Thyroid gland (tissue), 4 donors: ENCODE measurements at regions not wholly inside any gene's neighbourhood (a gene's known extent, or its start where the extent isn't known, plus 50 kb on each side); places are given as distances from the start of the nearest gene placed in this dataset.

Experiments used
- DNase-seq, 2 donors: peaks; one replicate each; pipeline ENCODE4 v3.0.0-alpha.2; 2019
- H3K27ac ChIP-seq, 3 donors: fragments of 200-600 bp; sonication (generic); 1 replicate in 2 of 3; 2 replicates in 1 of 3; pipeline ENCODE4 v1.5.1; 2016 to 2019; ENCODE audit warnings: mild to moderate bottlenecking in 1 of 3, moderate library complexity in 1 of 3
- H3K27me3 ChIP-seq: fragments of 200-600 bp; sonication (generic); one replicate; pipeline ENCODE4 v1.5.1; 2019
- H3K36me3 ChIP-seq, 2 donors: fragments of 200-600 bp; sonication (generic); one replicate each; pipeline ENCODE4 v1.5.1; 2016 to 2019
- H3K4me1 ChIP-seq, 2 donors: fragments of 200-600 bp; sonication (generic); one replicate each; pipeline ENCODE4 v1.5.1; 2017 to 2019
- H3K4me3 ChIP-seq, 3 donors: fragments of 200-600 bp; sonication (generic); replicated peaks in 1 of 3; 1 replicate in 2 of 3; 2 replicates in 1 of 3; pipeline ENCODE4 v1.5.1; 2016; ENCODE audit warnings: mild to moderate bottlenecking in 1 of 3
- H3K9me3 ChIP-seq: fragments of 200-600 bp; sonication (generic); one replicate; pipeline ENCODE4 v1.5.1; 2017
- POLR2A ChIP-seq, 2 donors: fragments of 450-650 bp; IDR thresholded peaks; one replicate each; pipeline ENCODE4 v1.6.1; 2017; ENCODE audit warnings: antibody characterized with exemption in 2 of 2, mild to moderate bottlenecking in 2 of 2, moderate library complexity in 1 of 2
- WGBS, 2 donors: methylation state at CpG; one replicate each; pipeline ENCODE4 v1.1.5; 2017; 5-methylcytosine and 5-hydroxymethylcytosine counted together
- intact Hi-C: fragments of 100-400 bp; cut with DNase I; formaldehyde crosslinking; loops from one replicate; pipeline ENCODE4 v1.15.1; 2023
- TF ChIP-seq, protein P1 (sequence below), 6 experiments: fragments of 200-600 bp in 3 of 6; fragments of 450-650 bp in 3 of 6; sonication (generic) in 3 of 6; IDR thresholded peaks; one replicate each; pipeline ENCODE4 v1.5.1; 2016 to 2019; ENCODE audit warnings: antibody characterized with exemption in 6 of 6, mild to moderate bottlenecking in 2 of 6, inconsistent platforms in 1 of 6, moderate library complexity in 1 of 6

DNA sequence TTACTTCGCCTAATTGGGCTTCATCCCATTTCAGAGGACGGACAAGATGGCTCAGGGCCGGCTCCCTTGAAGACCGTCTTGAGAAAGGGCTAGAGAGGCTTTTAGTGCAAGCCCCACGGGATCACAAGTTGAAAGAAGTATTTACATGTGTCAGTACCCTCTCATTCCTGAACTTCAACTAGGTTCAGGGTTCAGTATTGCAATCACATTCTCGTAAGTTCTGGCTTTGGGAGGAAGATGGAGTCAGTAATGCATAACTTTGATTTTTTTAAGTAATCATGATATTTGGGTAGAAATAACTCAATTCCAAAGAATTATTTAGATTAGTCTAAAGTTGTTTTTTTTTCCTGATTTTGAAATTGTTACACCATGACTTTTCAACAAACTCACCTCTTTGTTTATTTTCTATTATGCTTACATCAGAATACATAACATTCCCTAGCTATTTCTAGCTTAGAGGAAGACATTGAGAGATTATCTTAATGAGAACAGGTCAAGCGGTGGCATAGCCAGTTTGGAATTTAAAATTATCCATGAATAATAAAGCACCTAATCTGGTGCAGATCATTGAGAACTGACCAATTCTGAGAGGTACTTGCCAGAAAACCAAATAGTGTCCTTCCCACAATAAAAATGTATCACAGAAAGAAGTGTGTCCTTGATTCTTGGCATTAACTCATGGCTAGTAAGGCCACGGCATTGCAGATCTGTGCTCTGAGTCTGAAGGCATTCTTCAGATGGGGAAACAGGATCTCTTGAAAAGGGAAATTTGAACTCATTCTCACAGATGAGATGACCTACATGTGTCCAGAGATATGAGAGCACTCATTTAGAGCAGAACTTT, 92.1 kb upstream of the BLID start:
- no peaks in the 10 kb centered on the region for H3K27me3 ChIP-seq
- TF ChIP-seq POLR2A (IDR thresholded peaks at IDR 0.05), result no peak
- TF ChIP-seq, protein P1, sequence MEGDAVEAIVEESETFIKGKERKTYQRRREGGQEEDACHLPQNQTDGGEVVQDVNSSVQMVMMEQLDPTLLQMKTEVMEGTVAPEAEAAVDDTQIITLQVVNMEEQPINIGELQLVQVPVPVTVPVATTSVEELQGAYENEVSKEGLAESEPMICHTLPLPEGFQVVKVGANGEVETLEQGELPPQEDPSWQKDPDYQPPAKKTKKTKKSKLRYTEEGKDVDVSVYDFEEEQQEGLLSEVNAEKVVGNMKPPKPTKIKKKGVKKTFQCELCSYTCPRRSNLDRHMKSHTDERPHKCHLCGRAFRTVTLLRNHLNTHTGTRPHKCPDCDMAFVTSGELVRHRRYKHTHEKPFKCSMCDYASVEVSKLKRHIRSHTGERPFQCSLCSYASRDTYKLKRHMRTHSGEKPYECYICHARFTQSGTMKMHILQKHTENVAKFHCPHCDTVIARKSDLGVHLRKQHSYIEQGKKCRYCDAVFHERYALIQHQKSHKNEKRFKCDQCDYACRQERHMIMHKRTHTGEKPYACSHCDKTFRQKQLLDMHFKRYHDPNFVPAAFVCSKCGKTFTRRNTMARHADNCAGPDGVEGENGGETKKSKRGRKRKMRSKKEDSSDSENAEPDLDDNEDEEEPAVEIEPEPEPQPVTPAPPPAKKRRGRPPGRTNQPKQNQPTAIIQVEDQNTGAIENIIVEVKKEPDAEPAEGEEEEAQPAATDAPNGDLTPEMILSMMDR (IDR thresholded peaks at IDR 0.05), result no peak
- H3K4me3 ChIP-seq, result peak overlapping the region in 1 of 3 donors; percentile 1
- H3K27ac ChIP-seq, result peak overlapping the region; percentile 81 to 93 (median 88)
- intact Hi-C loops, result loop anchor here (5.0 kb wide), 2 partner anchors 106 to 551 kb away; no protein-coding TSS in a partner anchor
- no peaks in the 10 kb centered on the region for H3K9me3 ChIP-seq
- no peak for DNase-seq
- H3K36me3 ChIP-seq, result no peaks in the 10 kb centered on the region
- peaks cover 49 to 60% of the 10 kb centered on the region in 2 donors for H3K4me1 ChIP-seq
- 23 to 33% methylated on average over 8 of the region's 8 CpGs for WGBS, 2 donors

DNA sequence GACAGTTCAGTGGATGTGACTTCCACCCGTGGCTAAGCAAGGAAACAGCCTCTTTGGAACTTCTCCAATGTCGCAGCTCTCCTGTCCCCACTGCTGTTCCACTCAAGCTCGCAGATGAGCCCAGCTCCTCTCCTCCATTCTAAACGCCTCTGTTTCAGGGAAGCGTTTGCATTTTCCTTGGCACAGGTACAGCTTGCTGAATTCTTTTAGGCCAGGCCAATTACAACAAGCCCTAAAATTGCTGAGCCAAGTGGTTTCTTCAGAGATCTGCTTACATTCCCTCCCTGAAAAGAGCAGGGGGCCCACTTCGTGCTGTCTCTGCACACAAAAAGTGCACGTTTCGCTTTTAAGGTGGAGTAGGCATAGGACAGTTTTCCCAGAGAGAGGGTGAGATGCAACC, 91.5 kb upstream of the BLID start:
- Histone ChIP-seq H3K4me1 (peaks cover 50 to 63% of the 10 kb centered on the region in 2 donors), H3K36me3 (no peaks in the 10 kb centered on the region), H3K9me3 (no peaks in the 10 kb centered on the region), H3K27me3 (no peaks in the 10 kb centered on the region), H3K27ac (peak overlapping the region; percentile 81 to 93 (median 88)), H3K4me3 (peak overlapping the region in 1 of 3 donors; percentile 1)
- peak; percentile 72 to 74 for DNase-seq
- 5 to 25% methylated on average over 8 of the region's 8 CpGs for WGBS, 2 donors
- TF ChIP-seq, protein P1 (IDR thresholded peaks at IDR 0.05), result no peak
- peak in 1 of 2 donors; percentile 52 for TF ChIP-seq POLR2A (IDR thresholded peaks at IDR 0.05)
- intact Hi-C loops, result loop anchor here (5.0 kb wide), 2 partner anchors 105 to 550 kb away; no protein-coding TSS in a partner anchor

DNA sequence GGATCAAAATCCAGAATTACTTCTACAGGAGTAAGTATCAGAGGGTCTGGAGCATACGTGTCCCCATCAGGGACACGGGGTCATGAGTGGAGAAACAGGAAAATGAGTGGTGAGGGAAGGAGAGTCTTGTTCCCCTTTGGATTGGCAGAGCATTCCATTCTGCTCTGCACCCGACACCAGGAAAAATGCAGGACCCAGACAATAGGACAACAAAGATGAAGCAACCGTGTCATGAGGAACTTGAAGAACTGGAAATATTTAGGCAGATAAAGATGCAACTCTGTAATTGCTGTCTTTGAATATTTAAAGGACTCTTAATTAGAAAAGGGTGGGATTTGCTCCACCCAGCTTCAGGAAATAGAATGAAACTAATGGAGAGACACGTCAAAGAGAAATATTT, 89.0 kb upstream of the BLID start:
- Histone ChIP-seq H3K27ac (peak overlapping the region in 2 of 3 donors; percentile 20 to 93), H3K36me3 (no peaks in the 10 kb centered on the region), H3K9me3 (no peaks in the 10 kb centered on the region), H3K4me3 (no peak overlapping the region), H3K27me3 (no peaks in the 10 kb centered on the region), H3K4me1 (peaks cover 41 to 67% of the 10 kb centered on the region in 2 donors)
- WGBS, 2 donors, result 58 to 61% methylated on average over 5 of the region's 5 CpGs
- intact Hi-C loops, result loop anchor here (5.0 kb wide), 2 partner anchors 103 to 548 kb away; no protein-coding TSS in a partner anchor
- TF ChIP-seq, protein P1 (IDR thresholded peaks at IDR 0.05), result no peak
- TF ChIP-seq POLR2A (IDR thresholded peaks at IDR 0.05), result no peak
- no peak for DNase-seq

DNA sequence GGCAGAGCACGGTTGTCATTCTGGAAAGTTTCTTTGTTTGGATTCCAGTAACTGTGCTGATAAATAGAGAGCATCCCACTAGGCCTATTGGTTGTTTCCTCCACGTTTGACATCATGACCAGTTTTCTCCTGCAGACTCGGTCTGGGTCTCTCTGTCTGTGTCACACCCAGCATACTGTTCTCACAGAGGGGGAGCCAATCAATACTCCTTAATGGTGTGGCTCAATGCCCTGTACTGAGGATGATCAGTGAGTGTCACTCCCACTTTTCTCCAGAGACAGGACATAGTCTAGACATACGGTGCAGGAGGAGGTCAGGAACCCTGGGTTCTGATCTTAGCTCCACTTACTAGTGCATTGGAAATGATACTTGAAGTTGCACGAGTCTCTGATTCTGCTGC, 88.2 kb upstream of the BLID start:
- Histone ChIP-seq H3K27me3 (no peaks in the 10 kb centered on the region), H3K9me3 (no peaks in the 10 kb centered on the region), H3K36me3 (no peaks in the 10 kb centered on the region), H3K27ac (peak overlapping the region in 2 of 3 donors; percentile 20 to 71), H3K4me3 (no peak overlapping the region), H3K4me1 (peaks cover 33 to 59% of the 10 kb centered on the region in 2 donors)
- no peak for TF ChIP-seq POLR2A (IDR thresholded peaks at IDR 0.05)
- TF ChIP-seq, protein P1 (IDR thresholded peaks at IDR 0.05), result no peak
- WGBS, 2 donors, result 62 to 69% methylated on average over 5 of the region's 5 CpGs
- intact Hi-C loops, result no loop called here
- DNase-seq, result no peak

DNA sequence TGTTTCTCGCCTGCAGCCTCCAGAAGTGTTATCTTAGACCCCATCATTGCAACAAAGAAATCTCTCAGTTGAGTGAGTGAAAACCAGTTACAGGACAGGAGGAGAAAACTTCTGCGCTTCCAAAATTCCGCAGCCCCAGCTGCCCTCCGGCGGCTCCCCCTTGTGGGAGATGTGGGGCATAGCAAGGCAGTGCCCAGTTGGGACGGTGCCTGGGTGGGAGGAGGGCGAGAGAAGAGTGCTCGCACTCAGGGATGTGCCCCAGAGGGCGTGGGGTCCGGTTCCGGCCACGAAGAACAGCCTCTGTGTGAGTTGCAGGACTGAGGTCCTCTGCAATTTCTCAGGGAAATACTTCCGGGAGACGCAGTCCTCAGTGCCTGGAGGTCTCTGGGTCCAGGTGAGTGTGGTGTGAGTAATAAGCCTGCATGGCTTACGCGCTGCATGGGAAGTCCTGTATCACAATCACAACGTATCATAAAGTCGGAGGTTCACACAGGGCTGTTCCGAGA, 87.0 kb upstream of the BLID start:
- peaks cover 21 to 47% of the 10 kb centered on the region in 2 donors for H3K4me1 ChIP-seq
- H3K27ac ChIP-seq, result peak overlapping the region; percentile 61 to 71 (median 71)
- intact Hi-C loops, result no loop called here
- H3K4me3 ChIP-seq, result peak overlapping the region in 2 of 3 donors; percentile 10 to 26
- peak; percentile 70 to 82 for DNase-seq
- H3K9me3 ChIP-seq, result no peaks in the 10 kb centered on the region
- 13 to 19% methylated on average over 11 to 19 of the region's 19 CpGs for WGBS, 2 donors
- no peak for TF ChIP-seq POLR2A (IDR thresholded peaks at IDR 0.05)
- TF ChIP-seq, protein P1 (IDR thresholded peaks at IDR 0.05), result peak; percentile 82 to 97 (median 94)
- H3K27me3 ChIP-seq, result no peaks in the 10 kb centered on the region
- no peaks in the 10 kb centered on the region for H3K36me3 ChIP-seq
